GM04504 (cell line): ENCODE measurements at regions not wholly inside any gene's neighbourhood (a gene's known extent, or its start where the extent isn't known, plus 50 kb on each side); places are given as distances from the start of the nearest gene placed in this dataset.
A peak's percentile ranks its signal among the peaks of the same experiment; 100 is the strongest.
"Not testable (repeated sequence)": the region's sequence is repeated elsewhere in the genome, so short reads cannot be mapped to it uniquely, and the experiment has no call there.

Experiments used
- DNase-seq: peaks from one replicate; pipeline ENCODE4 v3.0.0-alpha.2; 2012; ENCODE audit warnings: low read depth

GRCh38 chr2:52017646-52018235, 985.8 kb upstream of the NRXN1 start:
- no peak for DNase-seq

DNA sequence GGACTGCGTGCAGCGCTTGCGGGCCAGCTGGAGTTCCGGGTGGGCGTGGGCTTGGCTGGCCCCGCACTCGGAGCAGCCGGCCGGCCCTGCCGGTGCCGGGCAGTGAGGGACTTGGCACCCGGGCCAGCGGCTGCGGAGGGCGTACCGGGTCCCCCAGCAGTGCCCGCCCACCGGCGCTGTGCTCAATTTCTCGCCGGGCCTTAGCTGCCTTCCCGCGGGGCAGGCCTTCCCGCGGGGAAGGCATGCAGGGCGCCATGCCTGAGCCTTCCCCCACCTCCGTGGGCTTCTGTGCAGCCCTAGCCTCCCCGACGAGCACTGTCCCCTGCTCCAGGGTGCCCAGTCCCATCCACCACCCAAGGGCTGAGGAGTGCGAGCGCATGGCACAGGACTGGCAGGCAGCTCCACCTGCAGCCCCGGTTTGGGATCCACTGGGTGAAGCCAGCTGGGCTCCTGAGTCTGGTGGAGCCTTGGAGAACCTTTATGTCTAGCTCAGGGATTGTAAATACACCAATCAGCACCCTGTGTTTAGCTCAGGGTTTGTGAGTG, 975.0 kb upstream of the NRXN1 start:
- not testable (repeated sequence) for DNase-seq

DNA sequence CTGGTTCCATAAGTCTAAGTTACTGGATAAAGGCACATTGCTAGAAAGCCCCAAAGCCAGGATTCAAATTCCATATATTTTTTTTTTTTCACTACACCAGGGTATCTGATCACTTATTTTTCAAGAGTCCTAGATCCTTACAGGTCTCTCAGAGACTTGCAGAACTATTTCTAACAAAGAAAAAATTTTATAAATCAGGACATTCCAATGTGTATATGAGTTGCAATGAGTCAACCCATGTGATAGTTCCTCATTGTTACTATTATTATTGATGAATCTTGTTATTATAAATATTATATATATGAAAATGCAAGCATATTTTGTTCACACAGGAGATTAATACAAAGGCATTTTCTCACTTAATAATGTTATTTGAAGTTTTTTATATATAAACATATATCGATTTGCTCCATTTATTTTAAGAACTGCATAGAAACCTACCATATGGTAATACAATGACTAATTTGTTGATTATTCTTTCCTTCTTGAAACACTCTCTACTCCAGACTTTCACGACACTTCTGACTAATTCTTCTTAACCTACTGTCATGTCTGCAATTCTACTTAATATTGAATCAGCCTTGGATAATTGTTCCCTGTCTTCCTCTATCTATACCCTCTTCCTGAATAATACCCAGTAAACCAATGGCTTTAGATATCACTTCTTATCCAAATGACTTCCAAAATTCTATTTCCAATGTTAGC, 968.4 kb upstream of the NRXN1 start:
- no peak for DNase-seq

DNA sequence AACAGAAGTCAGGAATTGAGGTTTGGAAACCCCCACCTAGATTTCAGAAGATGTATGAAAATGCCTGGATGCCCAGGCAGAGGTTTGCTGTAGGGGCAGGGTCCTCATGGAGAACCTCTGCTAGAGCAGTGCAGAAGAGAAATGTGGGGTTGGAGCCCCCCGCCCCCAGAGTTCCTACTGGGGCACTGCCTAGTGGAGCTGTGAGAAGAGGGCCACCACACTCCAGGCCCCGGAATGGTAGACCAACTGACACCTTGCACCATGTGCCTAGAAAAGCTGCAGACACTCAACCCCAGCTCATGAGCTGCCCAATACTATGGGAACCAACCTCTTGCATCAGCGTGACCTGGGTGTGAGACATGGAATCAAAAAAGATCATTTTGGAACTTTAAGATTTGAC, 967.0 kb upstream of the NRXN1 start:
- DNase-seq = no peak

- DNase-seq = no peak
Measured at GRCh38 chr2:51997571-51997970, 965.6 kb upstream of the NRXN1 start.

DNA sequence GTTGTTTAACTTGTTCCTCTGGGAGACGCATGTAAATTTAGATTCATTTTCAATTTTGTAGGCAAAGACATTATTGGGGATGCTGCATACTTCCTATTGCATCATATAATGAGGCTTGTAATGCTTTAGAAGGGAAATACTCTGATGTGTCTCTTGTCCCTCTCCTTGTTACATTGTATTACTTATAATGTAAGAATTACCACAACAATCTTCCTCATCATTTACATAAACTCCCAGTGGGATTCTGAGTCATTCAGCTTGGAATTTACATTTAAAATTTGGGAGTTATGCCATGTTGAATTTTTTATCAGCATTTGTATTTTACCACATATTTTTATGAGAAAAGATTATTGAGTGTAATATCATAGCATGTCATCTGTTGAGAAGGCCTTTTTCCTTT, 963.4 kb upstream of the NRXN1 start:
- DNase-seq = peak; percentile 70

GRCh38 chr2:51994123-51994763, 962.3 kb upstream of the NRXN1 start:
- DNase-seq = no peak

DNA sequence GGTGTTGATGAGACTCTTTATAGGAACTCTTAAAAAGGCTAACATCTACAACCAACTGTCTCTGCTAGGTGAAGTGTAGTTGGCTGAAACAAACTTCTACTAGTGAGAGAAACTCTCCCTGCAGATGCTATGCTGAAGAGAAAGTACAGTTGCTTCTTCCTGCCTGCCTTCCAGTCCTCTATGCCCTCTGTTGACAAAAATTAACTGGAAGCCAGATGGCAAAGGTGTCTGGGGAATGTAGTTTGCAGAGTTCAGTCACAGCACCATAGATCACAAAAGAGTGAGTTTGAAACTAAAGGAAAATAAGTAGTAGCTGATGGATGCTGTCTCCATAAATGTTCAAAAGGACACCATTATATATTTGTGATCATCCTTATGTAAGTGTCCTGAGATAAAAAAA, 958.8 kb upstream of the NRXN1 start:
- DNase-seq = no peak

DNA sequence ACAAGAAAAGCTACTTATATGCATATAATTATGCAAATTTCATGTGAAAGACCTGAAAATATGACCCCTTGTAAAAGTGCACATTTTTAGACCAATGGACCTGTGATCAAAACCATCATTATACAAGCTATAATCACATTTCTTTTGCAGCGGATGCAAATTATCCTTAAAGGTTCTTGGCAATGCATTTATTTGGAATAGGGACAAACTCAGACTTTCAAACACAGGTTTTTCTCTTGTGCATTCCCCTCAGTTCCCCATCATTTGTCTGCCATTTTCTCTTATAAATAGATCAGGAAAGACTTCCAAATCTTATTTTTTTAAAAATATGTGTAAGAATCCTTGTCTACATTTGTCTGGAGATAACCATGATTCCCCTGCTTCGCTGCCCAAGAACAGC, 954.2 kb upstream of the NRXN1 start:
- DNase-seq = no peak

GRCh38 chr2:51981783-51982182, 949.9 kb upstream of the NRXN1 start:
- peak; percentile 33 for DNase-seq

GRCh38 chr2:51976623-51977022, 944.7 kb upstream of the NRXN1 start:
- DNase-seq = no peak

DNA sequence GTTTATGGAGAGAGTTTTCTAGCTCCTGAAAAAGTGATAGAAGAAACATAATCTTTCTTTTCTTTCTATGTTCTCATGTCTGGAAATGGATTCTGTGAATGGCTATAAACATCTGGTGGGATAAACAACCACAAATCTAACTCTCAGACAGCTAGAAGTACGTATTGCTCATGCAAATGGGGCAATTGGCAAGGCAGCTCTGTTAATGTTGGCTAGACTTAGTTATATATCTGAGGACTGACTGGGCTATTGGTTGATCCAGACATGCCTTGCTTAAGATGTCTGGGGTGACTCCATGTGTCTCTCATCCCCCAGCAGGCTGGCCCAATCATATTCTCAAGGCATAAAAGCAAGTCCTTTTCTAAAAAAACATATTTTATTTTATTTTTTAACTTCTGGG, 939.2 kb upstream of the NRXN1 start:
- DNase-seq = no peak

DNA sequence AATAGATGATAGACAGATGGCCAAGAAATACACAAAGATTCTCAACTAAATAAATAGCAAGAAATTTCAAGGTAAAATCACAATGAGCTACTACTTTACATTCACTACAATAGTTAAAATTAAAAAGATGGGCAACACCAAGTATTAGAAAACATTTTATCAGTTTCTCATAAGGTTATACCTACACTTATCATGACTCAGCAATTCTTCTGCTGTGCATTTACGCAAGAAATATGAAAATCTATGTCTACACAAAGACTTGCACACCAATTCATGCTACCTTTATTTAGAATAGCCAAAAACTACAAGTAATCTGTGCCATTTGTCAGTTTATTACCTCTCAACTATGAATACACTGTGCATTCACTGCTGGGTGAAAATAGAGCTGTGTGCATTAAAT, 937.4 kb upstream of the NRXN1 start:
- no peak for DNase-seq

- no peak for DNase-seq
Measured at GRCh38 chr2:51960841-51961335, 929.0 kb upstream of the NRXN1 start.

DNA sequence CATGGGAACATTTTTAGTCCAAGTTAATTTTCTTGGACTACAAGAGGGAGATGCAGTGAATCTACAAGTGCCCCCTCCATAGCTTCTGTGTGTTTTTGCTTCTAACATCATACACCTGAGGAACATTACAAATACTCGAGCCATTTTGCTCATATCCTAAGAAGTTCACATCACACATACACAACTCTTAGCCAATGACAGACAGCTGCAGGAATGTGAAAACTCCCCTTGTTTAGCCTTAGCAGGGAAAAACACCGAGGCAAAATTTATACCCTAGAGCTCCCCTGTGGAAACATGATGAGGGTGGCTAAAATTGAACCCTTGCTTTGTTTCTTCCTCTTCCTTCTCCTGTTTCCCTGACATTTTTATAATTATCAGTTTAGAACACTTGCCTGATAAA, 928.3 kb upstream of the NRXN1 start:
- no peak for DNase-seq

DNA sequence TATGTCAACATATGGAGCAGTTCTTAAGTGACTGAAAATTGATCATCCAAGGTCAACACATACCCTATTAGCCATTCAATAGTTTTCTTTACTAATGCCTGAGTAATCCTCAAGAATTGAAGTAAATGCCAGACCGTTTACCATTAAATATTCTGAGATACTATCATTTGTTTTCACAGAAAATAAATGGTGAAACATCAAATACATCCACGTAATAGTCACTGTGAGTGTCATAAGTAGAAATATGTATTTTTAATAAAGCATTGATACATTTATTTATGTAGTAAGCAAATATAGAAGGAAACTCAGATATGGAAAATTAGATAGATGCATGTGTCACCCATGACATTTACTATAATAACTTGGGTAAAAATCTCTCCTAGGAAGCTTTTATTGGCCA, 927.8 kb upstream of the NRXN1 start:
- DNase-seq = no peak

DNA sequence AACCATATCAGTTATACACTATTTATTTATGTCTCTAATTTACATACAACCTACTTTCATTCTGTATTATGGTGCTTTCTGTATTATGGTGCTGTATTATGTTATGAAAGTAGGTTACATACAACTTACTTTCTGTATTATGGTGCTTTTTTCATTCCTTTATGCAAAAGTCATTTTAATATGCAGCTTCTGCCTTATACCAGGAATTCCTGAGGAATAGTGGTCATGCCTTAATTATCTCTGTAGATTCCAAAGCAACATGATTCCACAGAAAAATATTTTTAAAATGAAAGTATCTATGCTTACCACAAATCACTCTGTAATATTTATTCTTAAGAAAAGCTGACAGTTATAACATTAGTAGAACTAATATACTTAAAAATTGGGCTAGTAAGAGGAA, 922.0 kb upstream of the NRXN1 start:
- DNase-seq = peak; percentile 18

- DNase-seq = no peak
Measured at GRCh38 chr2:51921076-51921475, 889.1 kb upstream of the NRXN1 start.

GRCh38 chr2:51920509-51920908, 888.6 kb upstream of the NRXN1 start:
- no peak for DNase-seq

- DNase-seq = peak; percentile 12
Measured at GRCh38 chr2:51919395-51919794, 887.5 kb upstream of the NRXN1 start.

- peak; percentile 86 for DNase-seq
Measured at GRCh38 chr2:51918113-51918512, 886.2 kb upstream of the NRXN1 start.

GRCh38 chr2:51903728-51904127, 871.8 kb upstream of the NRXN1 start:
- no peak for DNase-seq

GRCh38 chr2:51899643-51900042, 867.7 kb upstream of the NRXN1 start:
- DNase-seq = no peak
